SJCRH30 (cell line): ENCODE measurements at regions not wholly inside any gene's neighbourhood (a gene's known extent, or its start where the extent isn't known, plus 50 kb on each side); places are given as distances from the start of the nearest gene placed in this dataset.
"Not testable (repeated sequence)": the region's sequence is repeated elsewhere in the genome, so short reads cannot be mapped to it uniquely, and the experiment has no call there.

ENCODE experiments used
- DNase-seq, 2 experiments: peaks; one replicate each; pipeline ENCODE4 v3.0.0-alpha.2; 2015 to 2020
- H3K27ac ChIP-seq: fragments of 250-450 bp; sonication (Bioruptor Pico); 2 replicates; pipeline ENCODE4 v1.5.1; 2020; ENCODE audit warnings: mild to moderate bottlenecking, moderate library complexity
- H3K27me3 ChIP-seq: fragments of 250-450 bp; sonication (Bioruptor Pico); 2 replicates; pipeline ENCODE4 v1.5.1; 2020; ENCODE audit warnings: mild to moderate bottlenecking, moderate library complexity
- H3K36me3 ChIP-seq: fragments of 250-450 bp; sonication (Bioruptor Pico); 2 replicates; pipeline ENCODE4 v1.5.1; 2020; ENCODE audit warnings: mild to moderate bottlenecking, moderate library complexity
- H3K4me1 ChIP-seq: fragments of 250-450 bp; sonication (Bioruptor Pico); 2 replicates; pipeline ENCODE4 v1.5.1; 2020; ENCODE audit warnings: mild to moderate bottlenecking, moderate library complexity
- H3K4me3 ChIP-seq: fragments of 250-450 bp; sonication (Bioruptor Pico); 2 replicates; pipeline ENCODE4 v1.5.1; 2020; ENCODE audit warnings: mild to moderate bottlenecking, moderate library complexity
- H3K9me3 ChIP-seq: fragments of 250-450 bp; sonication (Bioruptor Pico); replicated peaks from 2 replicates; pipeline ENCODE4 v1.5.1; 2020; ENCODE audit warnings: mild to moderate bottlenecking, moderate library complexity

- H3K9me3 ChIP-seq, DNase-seq, H3K4me1 ChIP-seq, H3K27ac ChIP-seq, H3K4me3 ChIP-seq, H3K36me3 ChIP-seq, H3K27me3 ChIP-seq: not testable (repeated sequence)
Measured at GRCh38 chr1:120534361-120535047, 119.7 kb downstream of the NBPF8 start.

DNA sequence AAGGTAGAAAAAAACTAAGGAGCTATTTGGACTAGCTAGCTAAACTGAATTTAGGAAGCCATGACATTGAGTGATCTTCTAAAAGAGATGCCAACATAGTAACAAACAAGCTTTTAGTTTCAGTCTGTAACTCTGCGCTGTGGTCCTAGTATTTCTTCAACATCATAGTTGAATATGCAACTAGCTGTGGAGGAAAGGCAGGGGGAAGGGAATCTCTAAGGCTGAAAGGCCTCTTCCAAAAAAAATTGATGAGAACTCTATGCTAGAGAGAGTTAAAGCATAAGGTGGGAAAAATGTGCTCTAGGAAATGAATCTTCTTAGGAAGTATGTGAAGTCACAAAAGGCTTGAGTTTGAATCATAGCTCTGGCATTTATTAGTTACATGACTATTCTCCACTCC, 120.2 kb downstream of the NBPF8 start:
- H3K36me3 ChIP-seq, H3K4me1 ChIP-seq, H3K27ac ChIP-seq, H3K9me3 ChIP-seq, DNase-seq, H3K27me3 ChIP-seq, H3K4me3 ChIP-seq: not testable (repeated sequence)

DNA sequence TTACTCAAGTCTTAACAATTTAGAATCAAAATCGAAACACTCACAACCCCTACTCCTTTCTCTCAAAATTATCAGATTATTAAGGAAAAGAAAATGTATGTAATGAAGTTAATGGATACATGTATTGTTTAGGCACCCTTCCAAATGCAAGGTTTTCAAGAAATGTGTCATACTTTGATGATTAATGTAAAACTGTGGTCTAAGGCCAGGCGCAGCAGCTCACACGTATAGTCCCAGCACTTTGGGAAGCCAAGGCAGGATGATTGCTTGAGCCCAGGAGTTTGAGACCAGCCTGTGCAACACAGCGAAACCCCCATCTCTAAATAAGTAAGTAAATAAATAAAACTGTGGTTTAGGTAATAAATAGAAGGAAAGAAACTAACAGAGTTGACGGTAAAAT, 126.6 kb downstream of the NBPF8 start:
- DNase-seq, H3K27ac ChIP-seq, H3K9me3 ChIP-seq, H3K4me1 ChIP-seq, H3K27me3 ChIP-seq, H3K36me3 ChIP-seq, H3K4me3 ChIP-seq: not testable (repeated sequence)

DNA sequence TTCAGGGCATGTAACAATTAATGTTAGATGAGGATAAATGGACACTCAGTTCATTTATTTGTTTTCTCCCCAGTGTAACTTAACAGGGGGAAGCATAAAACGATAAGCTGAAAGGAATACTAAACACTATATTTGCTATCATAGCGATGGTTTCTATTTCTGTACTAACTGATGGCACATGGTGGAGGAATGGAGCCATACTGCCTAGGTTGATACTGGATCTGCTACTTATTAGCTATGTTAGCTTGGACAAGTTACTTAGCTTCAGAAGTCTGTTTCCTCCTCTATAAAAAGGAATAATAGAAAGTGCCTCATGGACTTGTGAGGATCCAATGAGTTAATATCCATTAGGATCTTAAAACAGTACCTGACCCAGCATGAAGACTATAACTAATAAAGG, 127.5 kb downstream of the NBPF8 start:
- not testable (repeated sequence) for H3K27ac ChIP-seq, H3K4me3 ChIP-seq, H3K36me3 ChIP-seq, H3K4me1 ChIP-seq, DNase-seq, H3K27me3 ChIP-seq, H3K9me3 ChIP-seq

GRCh38 chr1:120542940-120543339, 128.1 kb downstream of the NBPF8 start:
- H3K9me3 ChIP-seq, H3K36me3 ChIP-seq: not testable (repeated sequence)

GRCh38 chr1:120544434-120544833, 129.6 kb downstream of the NBPF8 start:
- peak in 1 of 2 experiments; percentile 81 for DNase-seq
- H3K4me1 ChIP-seq, H3K27me3 ChIP-seq, H3K36me3 ChIP-seq, H3K4me3 ChIP-seq, H3K27ac ChIP-seq, H3K9me3 ChIP-seq: not testable (repeated sequence)

More at GRCh38 chr1:120542940-120543339, 128.1 kb downstream of the NBPF8 start:
- H3K4me1 ChIP-seq, H3K4me3 ChIP-seq, H3K27me3 ChIP-seq, DNase-seq, H3K27ac ChIP-seq: not testable (repeated sequence)

DNA sequence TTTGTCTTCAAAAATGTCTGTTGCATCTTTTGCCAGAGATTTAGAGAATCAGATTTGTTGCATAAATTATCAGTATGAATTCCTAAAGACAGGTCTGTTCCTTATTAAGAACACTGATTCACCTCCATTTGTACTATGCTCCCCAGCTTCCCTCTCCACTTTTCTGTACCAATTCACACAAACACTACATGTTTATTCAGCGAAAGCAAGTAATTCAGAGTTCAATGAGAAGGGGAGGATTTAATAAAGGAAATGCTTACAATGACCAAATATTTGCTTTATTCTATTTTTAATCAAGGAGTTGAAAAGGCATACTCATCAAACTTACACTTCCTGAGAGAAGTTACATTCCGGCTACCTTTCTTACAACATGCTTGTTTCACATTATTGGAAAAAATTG, 135.5 kb downstream of the NBPF8 start:
- not testable (repeated sequence) for H3K4me1 ChIP-seq, H3K27ac ChIP-seq, H3K9me3 ChIP-seq, H3K27me3 ChIP-seq, DNase-seq, H3K36me3 ChIP-seq, H3K4me3 ChIP-seq

DNA sequence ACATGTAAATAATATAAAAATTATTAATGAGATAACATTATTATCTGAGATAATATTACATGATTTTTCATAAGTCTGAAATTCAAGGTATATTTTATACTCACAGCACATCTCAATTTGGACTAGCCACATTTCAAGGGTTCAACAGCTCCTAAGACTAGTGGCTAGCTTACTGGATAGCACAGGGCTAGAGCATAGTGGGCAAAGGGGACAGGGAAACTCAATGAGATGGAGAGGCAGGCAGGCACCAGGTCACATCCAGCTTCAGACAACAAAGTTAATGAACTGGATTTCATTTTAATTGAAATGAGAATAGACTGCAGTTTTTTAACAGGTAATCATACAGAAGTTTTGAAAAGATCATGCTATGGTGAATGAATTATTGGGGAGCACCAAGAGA, 137.4 kb downstream of the NBPF8 start:
- DNase-seq, H3K4me3 ChIP-seq, H3K9me3 ChIP-seq, H3K4me1 ChIP-seq, H3K27ac ChIP-seq, H3K36me3 ChIP-seq, H3K27me3 ChIP-seq: not testable (repeated sequence)

DNA sequence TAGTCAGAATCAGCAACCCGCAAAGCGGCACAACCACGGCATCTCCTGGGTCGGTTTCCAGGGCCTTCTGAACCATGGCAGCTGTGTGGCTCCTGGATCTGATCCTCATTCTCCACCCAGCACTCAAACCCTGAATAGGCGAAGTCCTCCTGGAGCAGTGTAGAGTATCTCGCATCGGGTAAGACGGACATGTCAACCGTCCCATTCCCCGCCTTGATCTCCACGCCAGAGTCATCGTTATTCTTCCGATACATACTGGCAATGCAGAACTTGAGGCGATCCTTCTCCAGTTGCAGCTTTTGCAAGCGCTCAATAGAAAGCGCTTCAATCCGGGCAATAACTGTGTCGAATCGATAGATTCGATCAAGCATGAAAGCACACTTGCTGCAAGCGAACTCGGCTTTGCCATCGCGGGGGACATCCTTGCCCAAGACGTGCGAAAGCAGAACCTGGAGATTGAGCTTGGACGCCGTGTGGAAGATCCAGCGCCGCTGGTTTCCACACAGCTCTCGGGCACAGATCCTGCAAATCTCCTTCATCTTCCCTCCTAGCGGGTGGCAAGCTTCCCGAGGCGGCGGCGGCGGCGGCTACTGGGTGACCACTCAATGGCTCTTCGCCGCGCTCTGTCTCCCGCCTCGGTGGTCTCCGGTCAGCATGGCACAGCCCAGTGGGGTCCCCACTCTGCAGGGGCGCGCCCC, 142.9 kb downstream of the NBPF8 start:
- peak; percentile 11 to 44 for DNase-seq
- H3K27me3 ChIP-seq, H3K9me3 ChIP-seq, H3K27ac ChIP-seq, H3K4me1 ChIP-seq, H3K36me3 ChIP-seq: not testable (repeated sequence)
- peak overlapping the region; percentile 46 for H3K4me3 ChIP-seq

DNA sequence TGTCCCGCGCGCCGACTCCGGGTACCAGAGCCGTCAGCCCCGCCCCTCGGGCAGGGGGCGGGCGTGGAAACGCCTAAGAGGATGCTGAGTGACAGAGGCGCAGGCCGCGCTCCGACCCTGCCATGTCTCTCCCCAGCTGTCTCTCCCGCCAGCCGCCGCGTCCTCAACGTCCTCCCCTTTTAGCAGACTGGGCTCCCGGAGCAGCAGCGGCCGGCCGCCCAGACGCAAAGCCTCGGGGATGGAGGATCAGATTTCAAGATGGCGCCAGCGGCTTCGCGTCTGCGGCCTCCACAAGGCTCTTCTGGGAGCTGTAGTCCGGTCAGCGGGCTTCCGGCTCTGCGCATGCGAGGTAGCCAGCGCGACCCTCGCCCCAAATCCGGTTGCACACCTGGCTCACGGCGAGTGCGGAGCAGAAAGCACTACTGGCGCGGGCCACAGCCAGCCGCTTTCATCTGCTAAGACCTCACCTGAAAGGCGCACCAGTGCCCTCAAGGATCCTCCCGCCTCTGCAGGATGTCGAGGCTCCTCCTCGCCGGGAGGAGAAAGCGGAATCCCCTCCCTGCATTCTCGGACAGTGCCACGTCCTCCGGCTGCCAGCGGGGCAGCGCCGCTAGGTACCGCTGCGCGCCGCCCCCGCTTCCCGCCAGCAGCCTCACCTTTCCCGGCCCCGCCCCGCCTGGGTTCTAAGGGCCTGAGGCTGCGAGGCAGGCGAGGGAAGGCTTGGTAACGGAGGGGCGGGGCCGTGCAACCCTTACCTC, 143.6 kb downstream of the NBPF8 start:
- peak overlapping the region; percentile 48; the same call in 1 of the 2 replicates for H3K27ac ChIP-seq
- peak; percentile 62 to 88 for DNase-seq

GRCh38 chr1:120561767-120562166, 146.9 kb downstream of the NBPF8 start:
- not testable (repeated sequence) for H3K27ac ChIP-seq, H3K4me3 ChIP-seq, H3K9me3 ChIP-seq, DNase-seq, H3K4me1 ChIP-seq, H3K27me3 ChIP-seq, H3K36me3 ChIP-seq

More for the DNA sequence above, 143.6 kb downstream of the NBPF8 start:
- peak overlapping the region; percentile 98 for H3K4me3 ChIP-seq
- not testable (repeated sequence) for H3K36me3 ChIP-seq, H3K9me3 ChIP-seq, H3K27me3 ChIP-seq, H3K4me1 ChIP-seq

DNA sequence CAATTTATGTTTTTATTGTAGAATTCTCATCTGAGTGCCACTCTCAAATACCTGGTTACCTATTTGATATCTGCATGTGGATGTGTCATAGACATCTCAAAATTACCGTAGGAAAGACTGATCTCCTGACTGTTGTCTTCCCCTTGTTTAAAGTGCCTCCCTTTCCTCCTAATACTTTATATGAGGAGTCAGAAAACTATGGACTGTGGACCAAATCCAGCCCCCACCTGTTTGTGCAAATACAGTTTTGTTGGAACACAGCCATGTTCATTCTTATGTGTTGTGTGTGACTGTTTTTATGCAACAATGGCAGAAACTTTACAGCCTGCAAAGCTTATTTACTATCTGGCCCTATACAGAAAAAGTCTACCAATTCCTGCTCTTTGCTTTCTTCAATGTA, 150.6 kb downstream of the NBPF8 start:
- not testable (repeated sequence) for H3K4me1 ChIP-seq, H3K36me3 ChIP-seq, H3K4me3 ChIP-seq, H3K27ac ChIP-seq, H3K27me3 ChIP-seq, DNase-seq, H3K9me3 ChIP-seq

- H3K27me3 ChIP-seq, H3K9me3 ChIP-seq, H3K4me1 ChIP-seq, H3K36me3 ChIP-seq, H3K27ac ChIP-seq, H3K4me3 ChIP-seq, DNase-seq: not testable (repeated sequence)
Measured at GRCh38 chr1:120567620-120568019, 152.8 kb downstream of the NBPF8 start.

- H3K9me3 ChIP-seq, H3K4me1 ChIP-seq, H3K36me3 ChIP-seq, H3K27me3 ChIP-seq, H3K27ac ChIP-seq, H3K4me3 ChIP-seq, DNase-seq: not testable (repeated sequence)
Measured at GRCh38 chr1:120575201-120575600, 148.5 kb upstream of the NBPF26 start.

- H3K4me3 ChIP-seq, H3K36me3 ChIP-seq, DNase-seq: not testable (repeated sequence)
Measured at GRCh38 chr1:120582135-120582534, 141.6 kb upstream of the NBPF26 start.

More at GRCh38 chr1:120582135-120582534, 141.6 kb upstream of the NBPF26 start:
- not testable (repeated sequence) for H3K4me1 ChIP-seq, H3K9me3 ChIP-seq, H3K27ac ChIP-seq, H3K27me3 ChIP-seq
